ENCODE measurements at regions not wholly inside any gene's neighbourhood (a gene's known extent, or its start where the extent isn't known, plus 50 kb on each side); places are given as distances from the start of the nearest gene placed in this dataset.

GRCh38 chr16:6155271-6155670, 1057.7 kb upstream of the EEF2KMT start:
- no peak for DNase-seq (ENCODE audit: extremely low spot score)
- TF ChIP-seq CTBP1 (IDR thresholded peaks at IDR 0.05; ENCODE audit: borderline replicate concordance) (no peak), FOXA1 (IDR thresholded peaks at IDR 0.05) (no peak), LEF1 (IDR thresholded peaks at IDR 0.05; ENCODE audit: borderline replicate concordance) (no peak), TARDBP (IDR thresholded peaks at IDR 0.05) (no peak), PKNOX1 (IDR thresholded peaks at IDR 0.05) (no peak), SUZ12 (IDR thresholded peaks at IDR 0.05) (no peak), HDGF (IDR thresholded peaks at IDR 0.05; ENCODE audit: borderline replicate concordance) (no peak), SP1 (IDR thresholded peaks at IDR 0.05) (no peak), L3MBTL2 (conservative IDR thresholded peaks at IDR 0.05) (no peak), FOXK2 (IDR thresholded peaks at IDR 0.05) (no peak), ELF4 (IDR thresholded peaks at IDR 0.05) (no peak), BHLHE40 (IDR thresholded peaks at IDR 0.05; ENCODE audit: borderline replicate concordance) (no peak), FOXM1 (IDR thresholded peaks at IDR 0.05; ENCODE audit: borderline replicate concordance) (no peak), ARNT (IDR thresholded peaks at IDR 0.05) (no peak), NFRKB (IDR thresholded peaks at IDR 0.05) (no peak), ZNF384 (IDR thresholded peaks at IDR 0.05) (no peak)
- POLR2A ChIA-PET, result no interaction called here
- CTCF ChIA-PET, result no interaction called here

- POLR2A ChIA-PET, result no interaction called here
- DNase-seq (ENCODE audit: extremely low spot score), result no peak
- CTCF ChIA-PET, result no interaction called here
- no peak for TF ChIP-seq ELF4 (IDR thresholded peaks at IDR 0.05)
- no peak for TF ChIP-seq BHLHE40 (IDR thresholded peaks at IDR 0.05; ENCODE audit: borderline replicate concordance)
- no peak for TF ChIP-seq FOXK2 (IDR thresholded peaks at IDR 0.05)
- TF ChIP-seq ZNF384 (IDR thresholded peaks at IDR 0.05), result no peak
- no peak for TF ChIP-seq FOXA1 (IDR thresholded peaks at IDR 0.05)
- no peak for TF ChIP-seq FOXM1 (IDR thresholded peaks at IDR 0.05; ENCODE audit: borderline replicate concordance)
- no peak for TF ChIP-seq PKNOX1 (IDR thresholded peaks at IDR 0.05)
Measured at GRCh38 chr16:6153901-6154300, 1056.3 kb upstream of the EEF2KMT start.

- DNase-seq (ENCODE audit: extremely low spot score), result no peak
- ChIA-PET CTCF (no interaction called here), POLR2A (no interaction called here)
- no peak for TF ChIP-seq CTBP1 (IDR thresholded peaks at IDR 0.05; ENCODE audit: borderline replicate concordance)
- no peak for TF ChIP-seq NFRKB (IDR thresholded peaks at IDR 0.05)
- TF ChIP-seq FOXK2 (IDR thresholded peaks at IDR 0.05), result no peak
Measured at GRCh38 chr16:6149031-6149430, 1051.4 kb upstream of the EEF2KMT start.

DNA sequence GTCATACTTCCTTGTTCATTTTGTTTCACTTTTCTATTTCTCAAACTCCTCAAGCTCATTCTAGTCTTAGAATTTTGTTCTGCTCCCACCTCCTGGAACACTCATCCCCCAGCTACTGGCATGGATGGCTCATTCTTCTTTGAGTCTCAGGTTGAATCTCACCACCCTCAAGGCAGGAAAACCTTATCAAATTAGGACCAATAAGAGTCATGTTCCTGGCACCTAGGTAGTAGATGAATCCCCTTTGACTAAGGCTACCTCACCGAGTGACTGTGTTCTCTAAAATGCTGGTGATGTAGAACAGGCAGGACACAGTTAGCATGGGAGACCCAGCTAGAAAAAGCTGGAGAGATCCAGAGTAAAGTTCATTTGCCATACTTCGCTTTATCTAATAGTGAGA, 1050.8 kb upstream of the EEF2KMT start:
- no peak for TF ChIP-seq PKNOX1 (IDR thresholded peaks at IDR 0.05)
- no peak for TF ChIP-seq NFRKB (IDR thresholded peaks at IDR 0.05)
- TF ChIP-seq FOXK2 (IDR thresholded peaks at IDR 0.05), result no peak
- TF ChIP-seq L3MBTL2 (conservative IDR thresholded peaks at IDR 0.05), result no peak
- no peak for TF ChIP-seq SUZ12 (IDR thresholded peaks at IDR 0.05)
- no peak for TF ChIP-seq FOXA1 (IDR thresholded peaks at IDR 0.05)
- TF ChIP-seq ZNF384 (IDR thresholded peaks at IDR 0.05), result no peak
- TF ChIP-seq SP1 (IDR thresholded peaks at IDR 0.05), result no peak
- TF ChIP-seq FOXM1 (IDR thresholded peaks at IDR 0.05; ENCODE audit: borderline replicate concordance), result no peak
- TF ChIP-seq BHLHE40 (IDR thresholded peaks at IDR 0.05; ENCODE audit: borderline replicate concordance), result no peak
- no peak for TF ChIP-seq LEF1 (IDR thresholded peaks at IDR 0.05; ENCODE audit: borderline replicate concordance)
- no peak for TF ChIP-seq ARNT (IDR thresholded peaks at IDR 0.05)
- no peak for TF ChIP-seq ELF4 (IDR thresholded peaks at IDR 0.05)
- TF ChIP-seq HDGF (IDR thresholded peaks at IDR 0.05; ENCODE audit: borderline replicate concordance), result no peak
- TF ChIP-seq TARDBP (IDR thresholded peaks at IDR 0.05), result no peak
- TF ChIP-seq CTBP1 (IDR thresholded peaks at IDR 0.05; ENCODE audit: borderline replicate concordance), result no peak
- DNase-seq (ENCODE audit: extremely low spot score), result no peak
- POLR2A ChIA-PET, result no interaction called here
- CTCF ChIA-PET, result no interaction called here

- CTCF ChIA-PET, result no interaction called here
- TF ChIP-seq SP1 (IDR thresholded peaks at IDR 0.05), result no peak
- TF ChIP-seq LEF1 (IDR thresholded peaks at IDR 0.05; ENCODE audit: borderline replicate concordance), result no peak
- no peak for TF ChIP-seq BHLHE40 (IDR thresholded peaks at IDR 0.05; ENCODE audit: borderline replicate concordance)
- TF ChIP-seq ELF4 (IDR thresholded peaks at IDR 0.05), result no peak
- TF ChIP-seq CTBP1 (IDR thresholded peaks at IDR 0.05; ENCODE audit: borderline replicate concordance), result no peak
- TF ChIP-seq ARNT (IDR thresholded peaks at IDR 0.05), result no peak
- TF ChIP-seq NFRKB (IDR thresholded peaks at IDR 0.05), result no peak
- TF ChIP-seq TARDBP (IDR thresholded peaks at IDR 0.05), result no peak
- TF ChIP-seq FOXA1 (IDR thresholded peaks at IDR 0.05), result no peak
- TF ChIP-seq L3MBTL2 (conservative IDR thresholded peaks at IDR 0.05), result no peak
- TF ChIP-seq PKNOX1 (IDR thresholded peaks at IDR 0.05), result no peak
- no peak for TF ChIP-seq FOXM1 (IDR thresholded peaks at IDR 0.05; ENCODE audit: borderline replicate concordance)
- TF ChIP-seq ZNF384 (IDR thresholded peaks at IDR 0.05), result no peak
- no peak for TF ChIP-seq HDGF (IDR thresholded peaks at IDR 0.05; ENCODE audit: borderline replicate concordance)
- no peak for TF ChIP-seq SUZ12 (IDR thresholded peaks at IDR 0.05)
- TF ChIP-seq FOXK2 (IDR thresholded peaks at IDR 0.05), result no peak
- DNase-seq (ENCODE audit: extremely low spot score), result no peak
- POLR2A ChIA-PET, result no interaction called here
Measured at GRCh38 chr16:6146874-6147425, 1049.4 kb upstream of the EEF2KMT start.

DNA sequence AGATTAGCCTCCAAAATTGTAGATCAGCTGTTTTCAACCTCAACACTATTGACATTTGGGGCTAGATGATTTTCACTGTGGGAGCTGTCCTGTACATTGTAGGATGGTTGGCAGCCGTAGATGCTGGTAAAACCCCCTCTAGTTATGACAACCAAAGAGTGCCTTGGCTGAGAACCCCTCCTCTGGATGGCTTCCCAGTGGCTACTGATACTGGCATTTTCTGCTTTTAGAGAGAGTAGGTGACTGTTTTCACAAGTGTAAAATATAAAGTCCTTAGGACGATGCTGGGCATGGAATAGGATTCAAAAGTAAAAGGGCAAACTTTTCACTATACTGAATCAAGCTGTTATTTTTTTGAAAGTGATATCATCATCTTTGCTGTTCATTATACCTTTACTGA, 1048.8 kb upstream of the EEF2KMT start:
- no peak for DNase-seq (ENCODE audit: extremely low spot score)
- CTCF ChIA-PET, result no interaction called here
- POLR2A ChIA-PET, result no interaction called here
- TF ChIP-seq ZNF384 (IDR thresholded peaks at IDR 0.05), result no peak
- TF ChIP-seq LEF1 (IDR thresholded peaks at IDR 0.05; ENCODE audit: borderline replicate concordance), result no peak
- TF ChIP-seq PKNOX1 (IDR thresholded peaks at IDR 0.05), result no peak
- no peak for TF ChIP-seq ELF4 (IDR thresholded peaks at IDR 0.05)
- TF ChIP-seq FOXK2 (IDR thresholded peaks at IDR 0.05), result no peak
- no peak for TF ChIP-seq ARNT (IDR thresholded peaks at IDR 0.05)
- no peak for TF ChIP-seq SUZ12 (IDR thresholded peaks at IDR 0.05)
- no peak for TF ChIP-seq NFRKB (IDR thresholded peaks at IDR 0.05)
- TF ChIP-seq SP1 (IDR thresholded peaks at IDR 0.05), result no peak
- TF ChIP-seq TARDBP (IDR thresholded peaks at IDR 0.05), result no peak
- TF ChIP-seq L3MBTL2 (conservative IDR thresholded peaks at IDR 0.05), result no peak
- TF ChIP-seq FOXM1 (IDR thresholded peaks at IDR 0.05; ENCODE audit: borderline replicate concordance), result no peak
- no peak for TF ChIP-seq CTBP1 (IDR thresholded peaks at IDR 0.05; ENCODE audit: borderline replicate concordance)
- TF ChIP-seq BHLHE40 (IDR thresholded peaks at IDR 0.05; ENCODE audit: borderline replicate concordance), result no peak
- no peak for TF ChIP-seq FOXA1 (IDR thresholded peaks at IDR 0.05)
